ENCODE measurements at regions not wholly inside any gene's neighbourhood (a gene's known extent, or its start where the extent isn't known, plus 50 kb on each side); places are given as distances from the start of the nearest gene placed in this dataset.

GRCh38 chr10:78935697-78936407 is 132.9 kb upstream of the ZMIZ1 start:
- TF ChIP-seq CTCF (IDR thresholded peaks at IDR 0.05; ENCODE audit: low read length): no peak
- no peak for TF ChIP-seq EZH2 (IDR thresholded peaks at IDR 0.05; ENCODE audit: borderline replicate concordance, low read length)
